GM20431 (cell line): ENCODE measurements at regions not wholly inside any gene's neighbourhood (a gene's known extent, or its start where the extent isn't known, plus 50 kb on each side); places are given as distances from the start of the nearest gene placed in this dataset.

ENCODE experiments used
- in situ Hi-C: fragments of 300-500 bp; cut with MseI, MboI; formaldehyde crosslinking; loops from one replicate; pipeline ENCODE4 v1.15.0; 2020; ENCODE audit warnings: low sequenced_read_pairs; ENCODE audit not compliant: unreplicated experiment

- in situ Hi-C loops: no loop called here
These were observed 167.8 kb downstream of the CCDC71L start for GRCh38 chr7:106493041-106493731.

GRCh38 chr7:106488465-106488864 is 172.5 kb downstream of the CCDC71L start:
- in situ Hi-C loops: no loop called here

GRCh38 chr7:106487892-106488291 is 173.1 kb downstream of the CCDC71L start:
- in situ Hi-C loops: no loop called here

- in situ Hi-C loops: no loop called here
These were observed 174.6 kb downstream of the CCDC71L start for GRCh38 chr7:106486331-106486730.

- in situ Hi-C loops: no loop called here
These were observed 175.0 kb downstream of the CCDC71L start for GRCh38 chr7:106485919-106486318.

GRCh38 chr7:106485031-106485551 is 175.9 kb downstream of the CCDC71L start:
- in situ Hi-C loops: no loop called here

GRCh38 chr7:106484562-106484961 is 176.4 kb downstream of the CCDC71L start:
- in situ Hi-C loops: no loop called here

GRCh38 chr7:106482091-106482490 is 178.9 kb downstream of the CCDC71L start:
- in situ Hi-C loops: no loop called here

GRCh38 chr7:106480616-106481031 is 180.3 kb downstream of the CCDC71L start:
- in situ Hi-C loops: no loop called here

GRCh38 chr7:106480161-106480579 is 180.8 kb downstream of the CCDC71L start:
- in situ Hi-C loops: no loop called here

- in situ Hi-C loops: no loop called here
These were observed 184.2 kb downstream of the CCDC71L start for GRCh38 chr7:106476751-106477150.

- in situ Hi-C loops: no loop called here
These were observed 188.0 kb upstream of the NAMPT start for GRCh38 chr7:106472741-106473140.

GRCh38 chr7:106471686-106472440 is 187.1 kb upstream of the NAMPT start:
- in situ Hi-C loops: no loop called here

- in situ Hi-C loops: no loop called here
These were observed 186.2 kb upstream of the NAMPT start for GRCh38 chr7:106471021-106471420.

- in situ Hi-C loops: loop anchor here (10.0 kb wide), 1 partner anchor 292 kb away; no protein-coding TSS in a partner anchor
These were observed 182.1 kb upstream of the NAMPT start for GRCh38 chr7:106466867-106467266.

GRCh38 chr7:106465704-106466468 is 181.1 kb upstream of the NAMPT start:
- in situ Hi-C loops: loop anchor here (10.0 kb wide), 1 partner anchor 291 kb away; no protein-coding TSS in a partner anchor

- in situ Hi-C loops: loop anchor here (10.0 kb wide), 1 partner anchor 290 kb away; no protein-coding TSS in a partner anchor
These were observed 179.9 kb upstream of the NAMPT start for GRCh38 chr7:106464651-106465050.

GRCh38 chr7:106463851-106464611 is 179.2 kb upstream of the NAMPT start:
- in situ Hi-C loops: loop anchor here (10.0 kb wide), 1 partner anchor 289 kb away; no protein-coding TSS in a partner anchor

- in situ Hi-C loops: loop anchor here (10.0 kb wide), 1 partner anchor 288 kb away; no protein-coding TSS in a partner anchor
These were observed 178.2 kb upstream of the NAMPT start for GRCh38 chr7:106462914-106463482.
